ENCODE measurements at regions not wholly inside any gene's neighbourhood (a gene's known extent, or its start where the extent isn't known, plus 50 kb on each side); places are given as distances from the start of the nearest gene placed in this dataset.
A peak's percentile ranks its signal among the peaks of the same experiment; 100 is the strongest.
"Not testable (repeated sequence)": the region's sequence is repeated elsewhere in the genome, so short reads cannot be mapped to it uniquely, and the experiment has no call there.

GRCh38 chr10:30705625-30706149 lies 76.1 kb upstream of the LYZL2 start:
- DNase-seq, result no peak
- peaks cover 8% of the 10 kb centered on the region for H3K27me3 Mint-ChIP-seq (ENCODE audit: unreplicated experiment)
- peaks cover 3% of the 10 kb centered on the region for H3K9me3 Mint-ChIP-seq (ENCODE audit: unreplicated experiment)
- no peak for TF ChIP-seq CTCF (IDR thresholded peaks at IDR 0.05; ENCODE audit: partially characterized antibody, unreplicated experiment)
- H3K27ac Mint-ChIP-seq (ENCODE audit: unreplicated experiment), result peak overlapping the region; percentile 6
- H3K4me1 Mint-ChIP-seq (ENCODE audit: low read depth, unreplicated experiment), result peaks cover 22% of the 10 kb centered on the region
- H3K36me3 Mint-ChIP-seq (ENCODE audit: unreplicated experiment), result no peaks in the 10 kb centered on the region
- peak overlapping the region; percentile 55 for H3K4me3 Mint-ChIP-seq (ENCODE audit: unreplicated experiment)

- Mint-ChIP-seq H3K4me3 (ENCODE audit: unreplicated experiment) (peak overlapping the region; percentile 55), H3K27me3 (ENCODE audit: unreplicated experiment) (peaks cover 8% of the 10 kb centered on the region), H3K36me3 (ENCODE audit: unreplicated experiment) (no peaks in the 10 kb centered on the region), H3K9me3 (ENCODE audit: unreplicated experiment) (peaks cover 3% of the 10 kb centered on the region), H3K27ac (ENCODE audit: unreplicated experiment) (peak overlapping the region; percentile 6), H3K4me1 (ENCODE audit: low read depth, unreplicated experiment) (peaks cover 25% of the 10 kb centered on the region)
- DNase-seq, result no peak
- TF ChIP-seq CTCF (IDR thresholded peaks at IDR 0.05; ENCODE audit: partially characterized antibody, unreplicated experiment), result no peak
These were observed 75.6 kb upstream of the LYZL2 start for GRCh38 chr10:30705101-30705624.

GRCh38 chr10:30704601-30705100 lies 75.1 kb upstream of the LYZL2 start:
- not testable (repeated sequence) for H3K9me3 Mint-ChIP-seq (ENCODE audit: unreplicated experiment); DNase-seq; H3K36me3 Mint-ChIP-seq (ENCODE audit: unreplicated experiment); H3K27me3 Mint-ChIP-seq (ENCODE audit: unreplicated experiment)
- Mint-ChIP-seq H3K4me3 (ENCODE audit: unreplicated experiment) (peak overlapping the region; percentile 55), H3K4me1 (ENCODE audit: low read depth, unreplicated experiment) (peaks cover 28% of the 10 kb centered on the region), H3K27ac (ENCODE audit: unreplicated experiment) (peak overlapping the region; percentile 19)

- DNase-seq, result no peak
- Mint-ChIP-seq H3K4me1 (ENCODE audit: low read depth, unreplicated experiment) (peaks cover 28% of the 10 kb centered on the region), H3K9me3 (ENCODE audit: unreplicated experiment) (peaks cover 5% of the 10 kb centered on the region), H3K27me3 (ENCODE audit: unreplicated experiment) (peaks cover 8% of the 10 kb centered on the region), H3K27ac (ENCODE audit: unreplicated experiment) (peak overlapping the region; percentile 19), H3K4me3 (ENCODE audit: unreplicated experiment) (peak overlapping the region; percentile 47), H3K36me3 (ENCODE audit: unreplicated experiment) (no peaks in the 10 kb centered on the region)
- TF ChIP-seq CTCF (IDR thresholded peaks at IDR 0.05; ENCODE audit: partially characterized antibody, unreplicated experiment), result no peak
These were observed 74.6 kb upstream of the LYZL2 start for GRCh38 chr10:30704026-30704600.

GRCh38 chr10:30703446-30703845 lies 73.9 kb upstream of the LYZL2 start:
- H3K27me3 Mint-ChIP-seq (ENCODE audit: unreplicated experiment); H3K9me3 Mint-ChIP-seq (ENCODE audit: unreplicated experiment); H3K4me3 Mint-ChIP-seq (ENCODE audit: unreplicated experiment); H3K27ac Mint-ChIP-seq (ENCODE audit: unreplicated experiment); H3K36me3 Mint-ChIP-seq (ENCODE audit: unreplicated experiment); DNase-seq: not testable (repeated sequence)
- H3K4me1 Mint-ChIP-seq (ENCODE audit: low read depth, unreplicated experiment), result peaks cover 28% of the 10 kb centered on the region

GRCh38 chr10:30702860-30703259 lies 73.3 kb upstream of the LYZL2 start:
- no peak for DNase-seq
- Mint-ChIP-seq H3K4me3 (ENCODE audit: unreplicated experiment) (no peak overlapping the region), H3K27me3 (ENCODE audit: unreplicated experiment) (peaks cover 8% of the 10 kb centered on the region), H3K27ac (ENCODE audit: unreplicated experiment) (no peak overlapping the region), H3K36me3 (ENCODE audit: unreplicated experiment) (no peaks in the 10 kb centered on the region), H3K4me1 (ENCODE audit: low read depth, unreplicated experiment) (peaks cover 28% of the 10 kb centered on the region), H3K9me3 (ENCODE audit: unreplicated experiment) (peaks cover 5% of the 10 kb centered on the region)
- no peak for TF ChIP-seq CTCF (IDR thresholded peaks at IDR 0.05; ENCODE audit: partially characterized antibody, unreplicated experiment)
